HG03025 (cell line): ENCODE measurements at regions not wholly inside any gene's neighbourhood (a gene's known extent, or its start where the extent isn't known, plus 50 kb on each side); places are given as distances from the start of the nearest gene placed in this dataset.

Source experiments
- ATAC-seq: cut with Tn5 transposase; IDR thresholded peaks from one replicate; pipeline ENCODE4 v1.9.1; 2021; ENCODE audit warnings: mild to moderate bottlenecking, moderate library complexity; ENCODE audit not compliant: unreplicated experiment, low FRiP score

GRCh38 chr16:80433623-80434022, 107.2 kb upstream of the DYNLRB2 start:
- no peak for ATAC-seq

- ATAC-seq: no peak
Observed at GRCh38 chr16:80427795-80428194, 113.0 kb upstream of the DYNLRB2 start.

DNA sequence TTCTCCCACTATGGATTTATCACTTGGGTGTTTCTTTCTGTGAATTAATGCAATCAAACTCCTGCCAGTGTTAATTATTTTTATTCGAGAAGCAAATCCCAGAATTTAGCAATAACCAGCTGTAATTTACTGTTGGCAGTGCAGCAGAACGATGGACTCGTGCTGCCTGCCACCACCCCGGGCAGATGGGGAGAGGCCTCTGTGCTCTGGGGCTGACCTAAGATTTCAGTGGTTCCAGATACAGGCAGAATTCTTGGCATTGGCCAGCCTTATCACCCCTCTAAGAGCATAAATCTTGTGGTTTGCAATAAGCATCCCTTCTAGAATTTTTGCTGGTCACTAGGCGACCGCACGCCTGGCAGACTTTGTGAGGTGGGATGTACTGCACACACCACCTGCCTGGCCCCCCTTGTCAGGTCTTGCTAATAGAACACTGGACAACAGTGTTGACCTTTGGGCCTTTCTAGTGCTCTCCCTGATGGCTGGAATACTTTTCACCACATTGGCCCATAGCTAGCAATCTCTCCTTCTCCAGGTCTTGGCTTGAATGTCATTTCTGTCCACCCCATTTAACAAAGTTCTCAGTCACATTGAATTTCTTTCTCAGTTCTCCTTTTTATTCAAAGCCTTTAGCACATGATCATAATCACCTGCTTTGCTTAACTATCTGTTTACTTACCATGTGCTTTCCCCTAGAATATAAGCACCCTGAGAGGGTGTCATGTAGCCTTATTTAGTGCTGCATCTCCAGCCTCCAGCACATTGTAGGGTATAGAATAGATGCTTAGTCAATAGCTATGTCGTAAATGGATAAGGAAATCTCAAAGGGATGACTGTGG, 122.1 kb upstream of the DYNLRB2 start:
- no peak for ATAC-seq

DNA sequence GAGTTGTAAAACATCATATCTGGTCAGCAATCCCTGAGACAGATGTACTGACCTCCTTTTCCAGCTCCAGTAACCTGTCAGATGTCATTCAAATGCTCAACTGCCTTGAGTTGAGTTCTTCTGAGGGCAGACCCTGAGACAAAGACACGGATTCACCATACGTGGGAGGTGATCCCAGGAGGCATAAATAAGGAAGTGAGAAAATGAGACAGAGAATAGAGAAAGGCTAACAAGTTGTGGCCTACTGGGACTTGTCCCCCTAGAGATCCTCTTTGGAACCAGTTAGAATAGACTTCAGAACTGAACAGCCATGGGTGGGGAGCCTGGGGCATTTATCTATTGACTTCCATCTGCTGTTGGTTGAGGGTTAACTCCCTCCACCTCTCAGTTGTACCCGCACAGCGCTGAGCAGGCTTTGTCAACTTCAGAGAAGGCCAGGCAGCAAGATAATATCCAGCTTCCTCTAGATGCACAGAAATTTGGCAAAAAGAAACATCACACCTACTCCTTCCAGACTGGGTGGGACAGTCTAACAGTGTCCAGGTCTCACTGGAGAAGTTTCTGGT, 123.0 kb upstream of the DYNLRB2 start:
- ATAC-seq: no peak

- no peak for ATAC-seq
Observed at GRCh38 chr16:80408014-80408413, 132.8 kb upstream of the DYNLRB2 start.

DNA sequence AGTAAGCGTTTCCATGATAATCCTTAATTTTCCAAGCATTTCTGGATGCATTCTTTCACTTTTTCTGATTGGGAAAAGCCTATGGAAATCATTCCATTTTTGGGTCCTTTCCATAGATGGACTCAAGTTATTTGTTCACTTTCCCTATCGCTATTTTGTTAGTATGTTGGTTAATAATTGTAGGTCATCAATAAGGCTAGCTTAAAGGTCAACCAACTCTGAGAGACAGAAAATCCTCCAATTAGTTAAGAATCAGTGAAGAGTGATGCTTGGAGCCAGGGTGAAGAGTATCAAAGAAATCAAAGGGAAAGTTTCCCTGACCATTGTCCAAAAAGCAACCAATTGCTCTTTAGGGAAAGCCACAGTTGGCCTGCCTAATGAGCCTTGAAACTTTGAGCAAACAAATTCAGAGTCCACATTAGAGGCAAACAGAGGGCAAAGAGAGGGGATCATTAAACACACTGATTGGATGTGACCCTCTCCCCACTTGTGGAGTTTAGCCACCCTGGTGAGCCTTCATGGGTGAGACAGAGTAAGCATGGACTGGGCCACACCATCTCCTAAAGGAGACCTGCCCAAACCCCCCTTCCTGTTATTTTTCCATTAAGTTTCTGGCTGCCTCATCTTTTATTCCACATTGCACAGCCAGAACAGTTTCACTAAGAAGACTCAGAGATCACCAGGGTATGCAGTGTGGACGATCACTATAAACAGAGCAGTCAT, 133.4 kb upstream of the DYNLRB2 start:
- ATAC-seq: no peak

DNA sequence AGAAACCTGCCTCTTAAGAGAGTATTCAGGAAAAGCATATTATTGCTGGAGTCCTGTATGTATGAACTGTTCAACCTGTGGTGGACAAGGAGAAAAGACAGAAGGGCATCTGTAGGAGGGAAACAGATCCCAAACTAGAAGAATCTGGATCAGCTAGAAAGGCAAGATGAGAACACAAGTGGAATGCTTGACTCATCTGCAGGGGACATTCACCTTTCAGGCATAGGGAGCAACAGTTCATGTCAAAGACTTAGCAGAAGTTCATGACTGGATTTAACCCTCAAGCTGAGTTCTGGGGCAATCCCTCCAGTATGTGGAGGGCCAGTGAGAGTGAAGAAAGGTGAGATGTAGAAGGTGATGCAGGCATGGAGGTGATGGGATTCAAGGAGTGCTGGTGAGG, 135.9 kb upstream of the DYNLRB2 start:
- ATAC-seq: no peak

DNA sequence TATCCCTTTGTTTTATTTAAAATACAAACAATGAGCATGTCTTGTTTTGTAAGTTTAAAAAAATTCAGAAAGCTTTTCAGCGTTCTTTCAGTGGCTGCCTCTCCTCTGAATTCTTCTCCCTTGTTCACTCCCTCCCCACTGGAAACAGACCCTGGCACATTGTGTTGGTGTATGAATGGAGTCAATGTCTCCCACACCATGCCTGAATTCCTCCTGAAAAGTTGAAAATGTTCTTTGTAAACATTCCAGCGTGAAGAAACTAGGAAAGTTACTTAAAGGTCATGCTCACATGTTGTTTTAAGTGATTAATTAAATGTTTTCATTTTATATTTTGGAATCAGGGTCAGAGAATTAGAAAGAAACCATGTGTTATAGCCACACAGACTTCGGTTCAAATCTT, 136.9 kb upstream of the DYNLRB2 start:
- ATAC-seq: no peak

DNA sequence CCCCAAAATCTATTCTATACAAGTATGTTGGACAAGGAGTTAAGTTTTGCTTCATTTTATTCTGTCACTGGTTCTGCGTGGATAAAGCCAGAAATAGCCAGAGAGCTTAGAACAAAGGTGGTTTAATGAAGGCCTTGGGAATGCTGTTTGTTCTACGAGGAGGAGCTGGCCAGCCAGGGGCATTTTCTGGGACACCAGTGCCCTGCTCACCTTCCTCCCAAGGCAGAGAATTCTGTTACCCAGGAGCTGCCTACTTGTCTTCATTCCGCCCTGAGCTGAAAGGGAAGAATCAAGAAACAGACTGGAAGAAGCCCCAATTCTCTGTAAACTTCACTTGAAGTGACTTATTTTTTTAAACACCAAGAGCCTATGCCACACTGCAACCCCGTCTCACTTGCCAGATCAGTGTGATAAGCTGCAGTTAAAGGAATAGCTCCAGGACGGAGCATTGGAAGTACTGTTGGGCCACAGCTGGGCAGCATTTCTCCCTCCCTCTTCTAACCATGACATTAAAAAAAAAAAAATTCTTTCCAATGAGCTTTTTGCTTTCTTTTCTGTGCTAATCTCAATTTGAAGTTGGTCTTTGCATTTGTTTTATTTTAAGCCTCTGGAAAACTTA, 149.8 kb upstream of the DYNLRB2 start:
- ATAC-seq: no peak

- no peak for ATAC-seq
Observed at GRCh38 chr16:80390046-80390445, 150.7 kb upstream of the DYNLRB2 start.

DNA sequence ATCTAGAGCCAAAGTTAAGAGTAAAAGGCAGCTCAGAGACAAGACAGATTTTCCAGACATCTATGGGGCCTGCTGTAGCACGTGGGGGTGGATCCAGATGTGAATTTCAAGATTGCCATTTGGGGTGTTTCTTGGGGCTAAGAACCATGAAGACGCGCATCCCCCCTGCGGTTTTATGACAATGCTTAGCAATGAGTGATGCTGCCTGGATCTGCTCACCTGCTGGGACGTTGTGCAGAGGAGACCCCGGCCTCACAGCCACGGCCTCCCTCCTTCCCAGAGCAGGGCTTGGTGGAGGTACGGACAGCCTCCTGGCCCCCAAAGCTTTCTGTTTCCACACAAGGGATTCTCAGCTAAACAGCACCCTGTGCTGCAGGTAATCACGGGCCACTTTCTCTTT, 151.5 kb upstream of the DYNLRB2 start:
- no peak for ATAC-seq

DNA sequence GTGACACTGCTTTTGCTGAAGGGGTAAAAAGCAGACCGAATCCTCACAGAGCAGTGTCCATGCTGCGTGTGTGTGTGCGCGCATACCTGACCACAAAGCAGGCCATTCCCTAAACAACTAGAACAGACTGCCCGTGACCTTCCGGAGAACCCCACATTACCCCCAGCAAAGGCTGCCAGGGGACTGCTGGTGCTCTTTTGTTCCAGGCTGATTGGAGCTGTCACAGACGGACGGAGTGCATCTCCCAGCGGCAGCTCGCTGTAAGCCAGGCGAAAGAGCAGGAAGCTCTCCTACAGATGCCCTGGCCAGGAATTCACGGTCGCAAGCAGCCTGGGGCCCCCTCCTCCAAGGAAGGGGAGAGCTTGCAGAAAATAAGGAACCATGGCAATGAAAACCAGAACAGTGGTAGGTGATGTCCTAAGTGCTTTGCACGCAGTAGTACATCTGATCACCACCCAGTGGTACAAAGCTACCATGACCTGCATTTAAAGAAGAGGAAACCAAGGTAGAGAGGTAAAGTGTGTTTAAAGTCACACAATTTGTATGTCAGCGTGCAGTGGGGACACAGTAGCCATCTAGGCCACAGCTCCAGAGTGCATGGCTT, 153.4 kb upstream of the DYNLRB2 start:
- ATAC-seq: no peak

- no peak for ATAC-seq
Observed at GRCh38 chr16:80384862-80385261, 155.9 kb upstream of the DYNLRB2 start.

DNA sequence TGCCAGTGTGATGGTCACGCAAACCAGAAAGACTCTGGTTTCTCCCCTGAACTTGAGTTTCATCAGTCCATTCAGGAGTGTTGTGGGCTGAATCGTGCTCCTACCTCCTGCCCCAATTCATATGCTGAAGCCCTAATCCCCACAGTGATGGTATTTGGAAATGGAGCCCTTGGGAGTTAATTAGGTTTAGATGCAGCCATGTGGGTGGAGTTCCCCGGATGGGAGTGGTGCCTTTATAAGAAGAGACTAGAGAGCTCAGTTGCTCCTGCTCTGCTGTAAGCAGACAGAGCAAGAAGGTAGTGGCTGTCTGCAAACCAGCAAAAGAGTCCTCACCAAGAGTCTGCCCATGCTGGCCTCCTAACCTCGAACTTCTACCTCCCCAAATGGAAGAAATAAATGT, 160.3 kb upstream of the DYNLRB2 start:
- no peak for ATAC-seq

DNA sequence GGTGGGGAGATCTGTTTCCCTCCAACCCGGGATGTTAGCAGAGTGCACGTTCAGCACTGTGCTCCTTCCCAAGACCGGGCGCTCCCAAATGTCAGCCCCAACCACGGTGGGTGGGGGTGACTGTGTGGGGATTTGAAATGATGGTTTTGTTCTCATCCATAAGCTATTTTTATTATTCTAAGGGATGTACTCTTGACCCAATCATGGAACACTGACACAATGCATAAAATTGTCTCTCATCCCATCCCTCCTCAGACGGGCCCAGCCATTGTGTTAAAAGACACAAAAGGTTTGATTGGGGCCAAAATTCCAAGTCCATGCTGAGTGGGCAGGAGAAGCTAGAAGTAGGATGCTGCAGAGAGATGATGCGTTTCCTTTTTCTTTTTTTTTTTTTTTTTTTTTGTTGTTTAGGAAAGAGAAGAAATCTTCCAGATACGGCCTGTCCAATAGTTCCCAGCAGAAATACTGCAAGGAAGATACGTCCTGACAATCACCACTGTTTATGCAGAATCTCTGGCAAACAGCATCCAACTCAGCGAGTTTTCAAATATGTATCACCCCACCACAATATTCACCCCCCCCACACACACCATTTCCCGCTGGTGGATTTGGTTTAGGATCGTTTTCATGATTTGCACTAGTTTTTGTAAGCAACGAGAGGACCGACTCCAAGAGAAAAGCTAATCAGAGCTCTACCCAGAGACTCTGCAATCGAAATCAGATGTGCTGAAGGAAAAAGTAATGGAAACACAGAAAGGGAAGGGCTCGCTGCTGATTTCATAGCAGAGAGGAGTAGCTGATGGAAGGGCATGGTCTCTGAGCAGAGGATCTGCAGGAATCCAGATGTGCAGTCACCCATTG, 163.5 kb upstream of the DYNLRB2 start:
- no peak for ATAC-seq

DNA sequence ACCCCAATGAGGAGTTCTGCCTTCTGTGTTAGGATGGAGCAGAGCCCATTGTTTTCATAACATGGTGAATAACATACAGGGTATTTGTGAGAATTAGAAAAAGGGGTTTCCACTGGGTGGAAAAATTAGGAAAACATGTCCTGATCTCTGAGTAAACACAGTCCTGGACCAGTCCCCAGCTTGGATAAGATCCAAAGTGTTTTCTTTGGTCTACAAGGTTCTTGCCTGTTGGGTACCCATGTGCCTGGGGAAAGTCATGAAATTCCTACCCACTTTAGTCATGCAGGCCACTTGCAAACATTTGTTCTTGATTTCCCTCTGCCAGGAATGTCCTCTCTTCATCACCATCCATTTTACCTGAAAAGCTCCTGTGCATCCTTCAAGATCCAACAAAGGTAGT, 164.8 kb upstream of the DYNLRB2 start:
- no peak for ATAC-seq

DNA sequence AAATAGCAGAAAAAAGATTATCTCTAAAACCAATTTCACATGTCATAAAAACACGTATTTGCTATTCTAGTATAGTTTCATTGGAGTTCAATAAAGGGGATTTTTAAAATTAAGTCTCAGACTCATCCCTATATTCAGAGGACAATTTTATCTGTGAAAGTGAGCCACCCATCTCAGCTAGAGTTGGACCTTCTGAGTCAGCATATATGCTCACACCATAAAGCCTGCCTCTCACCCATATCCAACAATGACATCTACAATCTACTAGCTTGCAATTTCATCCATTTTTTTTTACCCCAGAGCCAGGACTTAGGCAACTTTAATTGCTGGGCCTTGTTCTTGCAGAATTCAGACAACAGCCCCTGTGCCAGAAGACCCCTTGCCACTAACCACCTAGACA, 165.3 kb upstream of the DYNLRB2 start:
- ATAC-seq: no peak

- ATAC-seq: no peak
Observed at GRCh38 chr16:80372341-80372740, 168.5 kb upstream of the DYNLRB2 start.

GRCh38 chr16:80369138-80369958, 171.4 kb upstream of the DYNLRB2 start:
- ATAC-seq: no peak
